ENCODE measurements at regions not wholly inside any gene's neighbourhood (a gene's known extent, or its start where the extent isn't known, plus 50 kb on each side); places are given as distances from the start of the nearest gene placed in this dataset.

- no peak for DNase-seq (ENCODE audit: low read depth)
- no peak for TF ChIP-seq CTCF (IDR thresholded peaks at IDR 0.05; ENCODE audit: insufficient read depth, low read length)
- H3K4me3 ChIP-seq (ENCODE audit: low read depth, low read length) = no peak overlapping the region
Observed at GRCh38 chr12:28980436-28980835, 168.6 kb upstream of the FAR2 start.

- no peak for TF ChIP-seq CTCF (IDR thresholded peaks at IDR 0.05; ENCODE audit: insufficient read depth, low read length)
- DNase-seq (ENCODE audit: low read depth) = no peak
- no peak overlapping the region for H3K4me3 ChIP-seq (ENCODE audit: low read depth, low read length)
Observed at GRCh38 chr12:28987538-28988324, 161.3 kb upstream of the FAR2 start.

GRCh38 chr12:28988325-28988704 lies 160.8 kb upstream of the FAR2 start:
- DNase-seq (ENCODE audit: low read depth) = no peak
- no peak for TF ChIP-seq CTCF (IDR thresholded peaks at IDR 0.05; ENCODE audit: insufficient read depth, low read length)
- no peak overlapping the region for H3K4me3 ChIP-seq (ENCODE audit: low read depth, low read length)

- TF ChIP-seq CTCF (IDR thresholded peaks at IDR 0.05; ENCODE audit: insufficient read depth, low read length) = no peak
- no peak for DNase-seq (ENCODE audit: low read depth)
- no peak overlapping the region for H3K4me3 ChIP-seq (ENCODE audit: low read depth, low read length)
Observed at GRCh38 chr12:28991626-28992025, 157.5 kb upstream of the FAR2 start.

- no peak for TF ChIP-seq CTCF (IDR thresholded peaks at IDR 0.05; ENCODE audit: insufficient read depth, low read length)
- DNase-seq (ENCODE audit: low read depth) = no peak
- H3K4me3 ChIP-seq (ENCODE audit: low read depth, low read length) = no peak overlapping the region
Observed at GRCh38 chr12:28993720-28994119, 155.4 kb upstream of the FAR2 start.

GRCh38 chr12:28994179-28994715 lies 154.8 kb upstream of the FAR2 start:
- TF ChIP-seq CTCF (IDR thresholded peaks at IDR 0.05; ENCODE audit: insufficient read depth, low read length) = no peak
- no peak overlapping the region for H3K4me3 ChIP-seq (ENCODE audit: low read depth, low read length)
- no peak for DNase-seq (ENCODE audit: low read depth)
